ENCODE measurements at regions not wholly inside any gene's neighbourhood (a gene's known extent, or its start where the extent isn't known, plus 50 kb on each side); places are given as distances from the start of the nearest gene placed in this dataset.

DNA sequence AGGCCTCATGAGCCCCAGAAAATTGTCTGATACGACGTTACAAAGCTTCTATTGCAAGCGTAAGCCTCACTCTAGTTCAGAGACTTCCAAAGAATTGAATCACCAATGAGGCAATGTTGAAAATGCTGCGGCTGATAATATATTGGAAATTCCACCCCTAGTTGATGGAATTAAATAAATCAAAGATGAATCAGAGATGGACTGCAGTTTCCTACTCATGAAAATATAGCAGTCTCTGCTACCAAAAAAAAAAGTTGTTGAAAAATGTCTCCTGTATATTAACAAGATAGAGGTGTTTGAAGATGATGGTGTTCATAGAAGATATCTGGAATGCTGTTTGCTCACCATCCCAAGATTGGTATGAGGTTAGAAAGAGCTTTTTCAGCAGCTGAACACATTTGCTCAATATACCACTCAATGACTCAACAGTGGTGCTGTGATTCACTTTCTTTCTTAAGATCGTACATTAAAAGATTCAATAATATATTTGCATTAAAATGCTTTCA lies 99.8 kb upstream of the ARHGAP28 start:
- no peaks in the 10 kb centered on the region for H3K9me3 ChIP-seq (replicated peaks; ENCODE audit: control insufficient read depth, insufficient read depth, low read depth, low read length)
- CTCF ChIA-PET (ENCODE audit: low intra/inter-chr PET ratio): no interaction called here
- no peaks in the 10 kb centered on the region for H3K4me1 ChIP-seq (replicated peaks in 1 of 2; ENCODE audit: control insufficient read depth in 2 of 2, insufficient read depth in 2 of 2, low read length in 2 of 2)
- TF ChIP-seq ZNF384 (IDR thresholded peaks at IDR 0.05; ENCODE audit: low read depth, low read length): no peak
- no peak for TF ChIP-seq SAP30 (IDR thresholded peaks at IDR 0.05; ENCODE audit: borderline replicate concordance, insufficient read depth, low read depth, low read length, poor library complexity, severe bottlenecking)
- no peak for TF ChIP-seq RBM22 (IDR thresholded peaks at IDR 0.05; ENCODE audit: low read depth, low read length, poor library complexity, severe bottlenecking)
- no peak for TF ChIP-seq FOS (IDR thresholded peaks at IDR 0.05; ENCODE audit: extremely low read depth, insufficient read length)
- no peak for TF ChIP-seq IFI16 (CRISPR knock-in tag; IDR thresholded peaks at IDR 0.05)
- no peak for TF ChIP-seq HDAC6 (IDR thresholded peaks at IDR 0.05; ENCODE audit: low read depth, low read length)
- no peak for TF ChIP-seq FOXJ3 (CRISPR knock-in tag; IDR thresholded peaks at IDR 0.05)
- TF ChIP-seq CHD2 (IDR thresholded peaks at IDR 0.05; ENCODE audit: low read depth, low read length): no peak
- TF ChIP-seq L3MBTL2 (IDR thresholded peaks at IDR 0.05): no peak
- TF ChIP-seq, protein P1, sequence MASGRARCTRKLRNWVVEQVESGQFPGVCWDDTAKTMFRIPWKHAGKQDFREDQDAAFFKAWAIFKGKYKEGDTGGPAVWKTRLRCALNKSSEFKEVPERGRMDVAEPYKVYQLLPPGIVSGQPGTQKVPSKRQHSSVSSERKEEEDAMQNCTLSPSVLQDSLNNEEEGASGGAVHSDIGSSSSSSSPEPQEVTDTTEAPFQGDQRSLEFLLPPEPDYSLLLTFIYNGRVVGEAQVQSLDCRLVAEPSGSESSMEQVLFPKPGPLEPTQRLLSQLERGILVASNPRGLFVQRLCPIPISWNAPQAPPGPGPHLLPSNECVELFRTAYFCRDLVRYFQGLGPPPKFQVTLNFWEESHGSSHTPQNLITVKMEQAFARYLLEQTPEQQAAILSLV (tag; IDR thresholded peaks at IDR 0.05): no peak
- no peak for TF ChIP-seq SLC30A9 (CRISPR knock-in tag; IDR thresholded peaks at IDR 0.05)
- TF ChIP-seq, protein P2, sequence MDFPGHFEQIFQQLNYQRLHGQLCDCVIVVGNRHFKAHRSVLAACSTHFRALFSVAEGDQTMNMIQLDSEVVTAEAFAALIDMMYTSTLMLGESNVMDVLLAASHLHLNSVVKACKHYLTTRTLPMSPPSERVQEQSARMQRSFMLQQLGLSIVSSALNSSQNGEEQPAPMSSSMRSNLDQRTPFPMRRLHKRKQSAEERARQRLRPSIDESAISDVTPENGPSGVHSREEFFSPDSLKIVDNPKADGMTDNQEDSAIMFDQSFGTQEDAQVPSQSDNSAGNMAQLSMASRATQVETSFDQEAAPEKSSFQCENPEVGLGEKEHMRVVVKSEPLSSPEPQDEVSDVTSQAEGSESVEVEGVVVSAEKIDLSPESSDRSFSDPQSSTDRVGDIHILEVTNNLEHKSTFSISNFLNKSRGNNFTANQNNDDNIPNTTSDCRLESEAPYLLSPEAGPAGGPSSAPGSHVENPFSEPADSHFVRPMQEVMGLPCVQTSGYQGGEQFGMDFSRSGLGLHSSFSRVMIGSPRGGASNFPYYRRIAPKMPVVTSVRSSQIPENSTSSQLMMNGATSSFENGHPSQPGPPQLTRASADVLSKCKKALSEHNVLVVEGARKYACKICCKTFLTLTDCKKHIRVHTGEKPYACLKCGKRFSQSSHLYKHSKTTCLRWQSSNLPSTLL (IDR thresholded peaks at IDR 0.05): no peak
- no peak for TF ChIP-seq ZNF174 (CRISPR knock-in tag; IDR thresholded peaks at IDR 0.05)
- TF ChIP-seq, protein P3, sequence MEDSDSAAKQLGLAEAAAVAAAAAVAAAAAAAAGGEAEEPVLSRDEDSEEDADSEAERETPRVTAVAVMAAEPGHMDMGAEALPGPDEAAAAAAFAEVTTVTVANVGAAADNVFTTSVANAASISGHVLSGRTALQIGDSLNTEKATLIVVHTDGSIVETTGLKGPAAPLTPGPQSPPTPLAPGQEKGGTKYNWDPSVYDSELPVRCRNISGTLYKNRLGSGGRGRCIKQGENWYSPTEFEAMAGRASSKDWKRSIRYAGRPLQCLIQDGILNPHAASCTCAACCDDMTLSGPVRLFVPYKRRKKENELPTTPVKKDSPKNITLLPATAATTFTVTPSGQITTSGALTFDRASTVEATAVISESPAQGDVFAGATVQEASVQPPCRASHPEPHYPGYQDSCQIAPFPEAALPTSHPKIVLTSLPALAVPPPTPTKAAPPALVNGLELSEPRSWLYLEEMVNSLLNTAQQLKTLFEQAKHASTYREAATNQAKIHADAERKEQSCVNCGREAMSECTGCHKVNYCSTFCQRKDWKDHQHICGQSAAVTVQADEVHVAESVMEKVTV (CRISPR knock-in tag; IDR thresholded peaks at IDR 0.05): no peak
- TF ChIP-seq, protein P4, sequence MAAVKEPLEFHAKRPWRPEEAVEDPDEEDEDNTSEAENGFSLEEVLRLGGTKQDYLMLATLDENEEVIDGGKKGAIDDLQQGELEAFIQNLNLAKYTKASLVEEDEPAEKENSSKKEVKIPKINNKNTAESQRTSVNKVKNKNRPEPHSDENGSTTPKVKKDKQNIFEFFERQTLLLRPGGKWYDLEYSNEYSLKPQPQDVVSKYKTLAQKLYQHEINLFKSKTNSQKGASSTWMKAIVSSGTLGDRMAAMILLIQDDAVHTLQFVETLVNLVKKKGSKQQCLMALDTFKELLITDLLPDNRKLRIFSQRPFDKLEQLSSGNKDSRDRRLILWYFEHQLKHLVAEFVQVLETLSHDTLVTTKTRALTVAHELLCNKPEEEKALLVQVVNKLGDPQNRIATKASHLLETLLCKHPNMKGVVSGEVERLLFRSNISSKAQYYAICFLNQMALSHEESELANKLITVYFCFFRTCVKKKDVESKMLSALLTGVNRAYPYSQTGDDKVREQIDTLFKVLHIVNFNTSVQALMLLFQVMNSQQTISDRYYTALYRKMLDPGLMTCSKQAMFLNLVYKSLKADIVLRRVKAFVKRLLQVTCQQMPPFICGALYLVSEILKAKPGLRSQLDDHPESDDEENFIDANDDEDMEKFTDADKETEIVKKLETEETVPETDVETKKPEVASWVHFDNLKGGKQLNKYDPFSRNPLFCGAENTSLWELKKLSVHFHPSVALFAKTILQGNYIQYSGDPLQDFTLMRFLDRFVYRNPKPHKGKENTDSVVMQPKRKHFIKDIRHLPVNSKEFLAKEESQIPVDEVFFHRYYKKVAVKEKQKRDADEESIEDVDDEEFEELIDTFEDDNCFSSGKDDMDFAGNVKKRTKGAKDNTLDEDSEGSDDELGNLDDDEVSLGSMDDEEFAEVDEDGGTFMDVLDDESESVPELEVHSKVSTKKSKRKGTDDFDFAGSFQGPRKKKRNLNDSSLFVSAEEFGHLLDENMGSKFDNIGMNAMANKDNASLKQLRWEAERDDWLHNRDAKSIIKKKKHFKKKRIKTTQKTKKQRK (IDR thresholded peaks at IDR 0.05; ENCODE audit: borderline replicate concordance, low read depth, low read length): no peak
- TF ChIP-seq PHTF2 (CRISPR knock-in tag; IDR thresholded peaks at IDR 0.05): no peak

More for the DNA sequence above, 99.8 kb upstream of the ARHGAP28 start:
- no peak overlapping the region for H2AFZ ChIP-seq (ENCODE audit: low read depth, low read length)
- no TSS peak for BruUV-seq (replicated peaks)
- H3K27me3 ChIP-seq (ENCODE audit: control insufficient read depth in 2 of 2, insufficient read depth in 2 of 2, low read length in 2 of 2): peaks cover 4 to 8% of the 10 kb centered on the region in 2 experiments; a peak in 4 of 5 replicates
- no peak overlapping the region for H3K9ac ChIP-seq (ENCODE audit: insufficient read depth in 1 of 2, low read depth in 2 of 2, low read length in 2 of 2)
- no peak overlapping the region for H3K4me3 ChIP-seq
- POLR2A ChIA-PET: interaction anchor here (0.7 kb wide), 1 partner anchor 1230 kb away, joined by 3 read pairs; no protein-coding TSS in a partner anchor
- intact Hi-C loops (cut with micrococcal nuclease) (no loop called here), in situ Hi-C loops (cut with MboI) (no loop called here)
- H4K20me1 ChIP-seq (replicated peaks; ENCODE audit: control insufficient read depth, insufficient read depth, low read length): no peaks in the 10 kb centered on the region
- no peak overlapping the region for H3K4me2 ChIP-seq (ENCODE audit: insufficient read depth, low read length)
- 2% methylated on average over 5 of the region's 5 CpGs for WGBS (ENCODE audit: insufficient coverage, low coverage, missing lambda C conversion rate)
- H3K9me1 ChIP-seq (ENCODE audit: control insufficient read depth, insufficient read depth, low read length): no peaks in the 10 kb centered on the region
- ATAC-seq: no peak
- H3K36me3 ChIP-seq (ENCODE audit: control insufficient read depth, insufficient read depth, low read length): no peaks in the 10 kb centered on the region
- no peak for FAIRE-seq
- no peak for DNase-seq (ENCODE audit: extremely low read depth in 1 of 4, low spot score in 3 of 4)
- H3K27ac ChIP-seq (ENCODE audit: extremely low read depth, low read depth, low read length): no peak overlapping the region
- no peaks in the 10 kb centered on the region for H3K79me2 ChIP-seq (ENCODE audit: control insufficient read depth, insufficient read depth, low read length)
